ENCODE measurements at regions not wholly inside any gene's neighbourhood (a gene's known extent, or its start where the extent isn't known, plus 50 kb on each side); places are given as distances from the start of the nearest gene placed in this dataset.

GRCh38 chr6:159389695-159390094, 220.5 kb downstream of the FNDC1 start:
- no peak for DNase-seq

GRCh38 chr6:159380114-159380513, 210.9 kb downstream of the FNDC1 start:
- DNase-seq, result no peak

- no peak for DNase-seq
These were observed 209.5 kb downstream of the FNDC1 start for GRCh38 chr6:159378411-159379328.

- no peak for DNase-seq
These were observed 207.4 kb downstream of the FNDC1 start for GRCh38 chr6:159376516-159377158.

GRCh38 chr6:159375014-159375413, 205.8 kb downstream of the FNDC1 start:
- no peak for DNase-seq

GRCh38 chr6:159373670-159374069, 204.5 kb downstream of the FNDC1 start:
- DNase-seq, result no peak

- DNase-seq, result no peak
These were observed 203.1 kb downstream of the FNDC1 start for GRCh38 chr6:159372333-159372732.

- no peak for DNase-seq
These were observed 191.1 kb downstream of the FNDC1 start for GRCh38 chr6:159360306-159360705.

GRCh38 chr6:159359581-159360297, 190.5 kb downstream of the FNDC1 start:
- DNase-seq, result no peak

- DNase-seq, result no peak
These were observed 189.4 kb downstream of the FNDC1 start for GRCh38 chr6:159358562-159358961.

- DNase-seq, result no peak
These were observed 188.2 kb downstream of the FNDC1 start for GRCh38 chr6:159357211-159357915.

- DNase-seq, result no peak
These were observed 184.0 kb downstream of the FNDC1 start for GRCh38 chr6:159353193-159353592.

GRCh38 chr6:159351707-159352106, 182.5 kb downstream of the FNDC1 start:
- no peak for DNase-seq

- DNase-seq, result no peak
These were observed 180.7 kb downstream of the FNDC1 start for GRCh38 chr6:159349915-159350314.

- no peak for DNase-seq
These were observed 174.5 kb downstream of the FNDC1 start for GRCh38 chr6:159343709-159344108.

- DNase-seq, result no peak
These were observed 172.9 kb downstream of the FNDC1 start for GRCh38 chr6:159342146-159342545.

GRCh38 chr6:159334068-159334467, 164.9 kb downstream of the FNDC1 start:
- DNase-seq, result no peak

GRCh38 chr6:159331451-159331850, 162.3 kb downstream of the FNDC1 start:
- DNase-seq, result no peak

GRCh38 chr6:159329081-159329480, 159.9 kb downstream of the FNDC1 start:
- no peak for DNase-seq

- DNase-seq, result no peak
These were observed 158.9 kb downstream of the FNDC1 start for GRCh38 chr6:159328052-159328451.

- DNase-seq, result no peak
These were observed 156.3 kb downstream of the FNDC1 start for GRCh38 chr6:159325476-159325875.

- no peak for DNase-seq
These were observed 155.4 kb downstream of the FNDC1 start for GRCh38 chr6:159324596-159324995.
